ENCODE measurements at regions not wholly inside any gene's neighbourhood (a gene's known extent, or its start where the extent isn't known, plus 50 kb on each side); places are given as distances from the start of the nearest gene placed in this dataset.

GRCh38 chr2:122182616-122183355 is 427.3 kb downstream of the TSN start:
- H3K36me3 ChIP-seq = no peaks in the 10 kb centered on the region
- no peaks in the 10 kb centered on the region for H3K27me3 ChIP-seq (replicated peaks; ENCODE audit: insufficient read depth)
- no peaks in the 10 kb centered on the region for H3K4me1 ChIP-seq (ENCODE audit: control insufficient read depth in 1 of 2, low read depth in 2 of 2)
- no peak overlapping the region for H3K27ac ChIP-seq
- no peak overlapping the region for H3K4me3 ChIP-seq
- no peaks in the 10 kb centered on the region for H3K9me3 ChIP-seq
- TF ChIP-seq, protein P1, sequence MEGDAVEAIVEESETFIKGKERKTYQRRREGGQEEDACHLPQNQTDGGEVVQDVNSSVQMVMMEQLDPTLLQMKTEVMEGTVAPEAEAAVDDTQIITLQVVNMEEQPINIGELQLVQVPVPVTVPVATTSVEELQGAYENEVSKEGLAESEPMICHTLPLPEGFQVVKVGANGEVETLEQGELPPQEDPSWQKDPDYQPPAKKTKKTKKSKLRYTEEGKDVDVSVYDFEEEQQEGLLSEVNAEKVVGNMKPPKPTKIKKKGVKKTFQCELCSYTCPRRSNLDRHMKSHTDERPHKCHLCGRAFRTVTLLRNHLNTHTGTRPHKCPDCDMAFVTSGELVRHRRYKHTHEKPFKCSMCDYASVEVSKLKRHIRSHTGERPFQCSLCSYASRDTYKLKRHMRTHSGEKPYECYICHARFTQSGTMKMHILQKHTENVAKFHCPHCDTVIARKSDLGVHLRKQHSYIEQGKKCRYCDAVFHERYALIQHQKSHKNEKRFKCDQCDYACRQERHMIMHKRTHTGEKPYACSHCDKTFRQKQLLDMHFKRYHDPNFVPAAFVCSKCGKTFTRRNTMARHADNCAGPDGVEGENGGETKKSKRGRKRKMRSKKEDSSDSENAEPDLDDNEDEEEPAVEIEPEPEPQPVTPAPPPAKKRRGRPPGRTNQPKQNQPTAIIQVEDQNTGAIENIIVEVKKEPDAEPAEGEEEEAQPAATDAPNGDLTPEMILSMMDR (IDR thresholded peaks at IDR 0.05) = no peak
- ATAC-seq (ENCODE audit: insufficient number of reproducible peaks, low FRiP score, low read depth) (no peak), DNase-seq (ENCODE audit: low spot score) (no peak)

DNA sequence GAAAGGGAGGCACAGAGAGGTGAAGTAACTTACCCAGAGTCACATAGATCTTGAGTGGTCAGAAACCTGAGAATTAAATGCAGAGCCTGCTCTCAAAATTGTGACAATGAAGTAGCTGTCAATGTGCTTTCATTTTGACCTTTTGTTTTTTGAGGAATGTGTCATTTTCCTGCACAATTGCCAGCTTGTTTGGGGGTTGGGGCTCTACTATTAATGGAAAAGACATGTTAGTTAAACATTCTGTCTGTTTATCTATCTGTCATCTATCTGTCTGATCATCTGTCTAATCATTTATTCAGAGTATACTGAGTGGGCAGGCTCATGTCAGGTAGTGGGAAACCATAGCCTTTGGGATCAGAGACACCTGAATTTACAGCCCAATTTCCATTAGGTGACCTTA is 428.4 kb downstream of the TSN start:
- no peaks in the 10 kb centered on the region for H3K9me3 ChIP-seq
- ATAC-seq (ENCODE audit: insufficient number of reproducible peaks, low FRiP score, low read depth) (no peak), DNase-seq (ENCODE audit: low spot score) (no peak)
- H3K36me3 ChIP-seq = no peaks in the 10 kb centered on the region
- no peak overlapping the region for H3K27ac ChIP-seq
- no peaks in the 10 kb centered on the region for H3K27me3 ChIP-seq (replicated peaks; ENCODE audit: insufficient read depth)
- H3K4me1 ChIP-seq (ENCODE audit: control insufficient read depth in 1 of 2, low read depth in 2 of 2) = no peaks in the 10 kb centered on the region
- TF ChIP-seq, protein P1 (IDR thresholded peaks at IDR 0.05) = no peak
- H3K4me3 ChIP-seq = no peak overlapping the region

GRCh38 chr2:122186761-122187222 is 431.3 kb downstream of the TSN start:
- no peaks in the 10 kb centered on the region for H3K36me3 ChIP-seq
- TF ChIP-seq, protein P1 (IDR thresholded peaks at IDR 0.05) = no peak
- no peaks in the 10 kb centered on the region for H3K27me3 ChIP-seq (replicated peaks; ENCODE audit: insufficient read depth)
- no peaks in the 10 kb centered on the region for H3K4me1 ChIP-seq (ENCODE audit: control insufficient read depth in 1 of 2, low read depth in 2 of 2)
- ATAC-seq (ENCODE audit: insufficient number of reproducible peaks, low FRiP score, low read depth) (no peak), DNase-seq (ENCODE audit: low spot score) (no peak)
- H3K27ac ChIP-seq = no peak overlapping the region
- H3K4me3 ChIP-seq = no peak overlapping the region
- no peaks in the 10 kb centered on the region for H3K9me3 ChIP-seq

GRCh38 chr2:122191331-122191730 is 435.9 kb downstream of the TSN start:
- H3K4me3 ChIP-seq = no peak overlapping the region
- TF ChIP-seq, protein P1 (IDR thresholded peaks at IDR 0.05) = no peak
- H3K9me3 ChIP-seq = no peaks in the 10 kb centered on the region
- H3K4me1 ChIP-seq (ENCODE audit: control insufficient read depth in 1 of 2, low read depth in 2 of 2) = no peaks in the 10 kb centered on the region
- DNase-seq (ENCODE audit: low spot score) (no peak), ATAC-seq (ENCODE audit: insufficient number of reproducible peaks, low FRiP score, low read depth) (no peak)
- H3K36me3 ChIP-seq = no peaks in the 10 kb centered on the region
- no peaks in the 10 kb centered on the region for H3K27me3 ChIP-seq (replicated peaks; ENCODE audit: insufficient read depth)
- no peak overlapping the region for H3K27ac ChIP-seq

DNA sequence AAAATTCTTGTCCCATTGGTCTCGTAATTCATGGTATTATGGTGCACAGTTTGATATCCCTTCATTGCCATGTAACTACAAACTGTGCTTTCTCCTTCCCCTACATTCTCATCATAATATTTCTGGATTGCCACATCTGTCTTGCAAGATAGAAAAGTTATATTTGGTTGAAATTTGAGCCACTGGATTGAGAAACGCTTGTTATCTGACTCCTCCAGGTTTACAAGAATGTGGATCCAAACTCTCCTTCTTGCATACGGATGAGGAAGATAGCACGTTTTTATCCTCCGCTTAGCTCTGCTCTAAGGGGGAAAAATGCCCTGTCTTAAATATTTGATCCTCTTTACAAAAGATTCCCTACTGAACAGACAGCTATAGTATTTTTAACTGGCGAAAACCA is 438.2 kb downstream of the TSN start:
- Histone ChIP-seq H3K27ac (no peak overlapping the region), H3K27me3 (replicated peaks; ENCODE audit: insufficient read depth) (no peaks in the 10 kb centered on the region), H3K4me3 (no peak overlapping the region), H3K36me3 (no peaks in the 10 kb centered on the region), H3K4me1 (ENCODE audit: control insufficient read depth in 1 of 2, low read depth in 2 of 2) (no peaks in the 10 kb centered on the region), H3K9me3 (no peaks in the 10 kb centered on the region)
- TF ChIP-seq, protein P1 (IDR thresholded peaks at IDR 0.05) = no peak
- DNase-seq (ENCODE audit: low spot score) (no peak), ATAC-seq (ENCODE audit: insufficient number of reproducible peaks, low FRiP score, low read depth) (no peak)
